ENCODE measurements at regions not wholly inside any gene's neighbourhood (a gene's known extent, or its start where the extent isn't known, plus 50 kb on each side); places are given as distances from the start of the nearest gene placed in this dataset.

DNA sequence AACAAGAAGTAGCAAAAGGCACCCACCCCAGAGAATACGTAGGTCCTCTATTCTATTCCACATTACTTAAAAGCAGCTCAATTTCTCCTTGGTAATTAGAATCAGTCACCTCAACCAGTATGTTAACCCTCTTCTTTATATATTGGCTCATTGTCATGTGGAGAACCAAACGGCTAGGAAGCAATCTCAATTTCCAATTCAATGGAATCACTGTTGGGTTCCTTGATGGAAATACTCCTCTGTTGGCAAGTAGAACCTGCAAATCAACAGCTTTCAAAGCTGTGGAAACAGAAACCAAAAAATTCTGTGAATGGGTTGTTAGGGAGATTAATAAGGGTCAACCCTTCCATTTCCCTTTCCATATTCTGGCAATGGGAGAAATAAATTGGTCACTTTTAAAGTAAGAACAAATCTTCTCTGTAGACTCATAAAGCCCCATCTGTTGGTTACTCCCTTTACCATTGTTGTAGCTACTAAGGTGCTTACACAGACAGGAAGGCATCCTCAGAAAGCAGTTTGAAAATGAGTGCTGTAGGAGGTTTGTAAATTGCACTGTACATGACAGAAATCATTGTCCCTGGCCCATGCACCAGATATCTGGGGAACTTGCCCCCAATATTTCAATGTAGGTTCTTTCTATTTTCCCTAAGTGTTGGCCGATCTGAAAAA lies 138.6 kb upstream of the UFM1 start:
- intact Hi-C loops (cut with DNase I), result no loop called here
- Histone ChIP-seq H3K27ac (ENCODE audit: low read length) (no peak overlapping the region), H3K9me3 (ENCODE audit: control insufficient read depth, low read length) (no peaks in the 10 kb centered on the region), H3K4me3 (ENCODE audit: low read length) (no peak overlapping the region), H3K4me1 (ENCODE audit: control insufficient read depth, insufficient read depth, low read length) (no peaks in the 10 kb centered on the region), H3K27me3 (ENCODE audit: control insufficient read depth, insufficient read depth) (no peaks in the 10 kb centered on the region)
- ATAC-seq (no peak), DNase-seq (no peak)
- WGBS, result 61% methylated on average over 3 of the region's 3 CpGs

DNA sequence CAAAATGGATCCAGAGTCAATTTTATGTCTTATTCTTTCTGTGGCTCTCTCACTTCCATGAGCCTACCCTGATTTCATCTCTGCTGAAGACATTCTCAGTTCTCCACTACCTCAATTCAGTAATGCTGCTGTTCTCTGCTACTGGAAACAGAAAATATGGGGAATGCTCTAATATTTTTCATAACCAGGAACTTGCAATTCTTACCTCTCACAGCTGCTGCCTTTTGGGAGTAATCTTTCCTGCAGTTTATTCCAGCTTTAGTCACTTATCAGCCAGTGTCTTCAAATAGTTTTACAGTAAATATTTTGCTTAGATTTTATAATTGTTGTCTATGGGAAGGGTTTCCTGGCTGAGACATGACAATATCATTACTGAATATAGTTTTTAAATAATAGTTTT lies 145.1 kb upstream of the UFM1 start:
- Histone ChIP-seq H3K9me3 (ENCODE audit: control insufficient read depth, low read length) (no peaks in the 10 kb centered on the region), H3K27me3 (ENCODE audit: control insufficient read depth, insufficient read depth) (no peaks in the 10 kb centered on the region), H3K4me1 (ENCODE audit: control insufficient read depth, insufficient read depth, low read length) (no peaks in the 10 kb centered on the region), H3K4me3 (ENCODE audit: low read length) (no peak overlapping the region), H3K27ac (ENCODE audit: low read length) (no peak overlapping the region)
- intact Hi-C loops (cut with DNase I), result no loop called here
- DNase-seq (no peak), ATAC-seq (no peak)

DNA sequence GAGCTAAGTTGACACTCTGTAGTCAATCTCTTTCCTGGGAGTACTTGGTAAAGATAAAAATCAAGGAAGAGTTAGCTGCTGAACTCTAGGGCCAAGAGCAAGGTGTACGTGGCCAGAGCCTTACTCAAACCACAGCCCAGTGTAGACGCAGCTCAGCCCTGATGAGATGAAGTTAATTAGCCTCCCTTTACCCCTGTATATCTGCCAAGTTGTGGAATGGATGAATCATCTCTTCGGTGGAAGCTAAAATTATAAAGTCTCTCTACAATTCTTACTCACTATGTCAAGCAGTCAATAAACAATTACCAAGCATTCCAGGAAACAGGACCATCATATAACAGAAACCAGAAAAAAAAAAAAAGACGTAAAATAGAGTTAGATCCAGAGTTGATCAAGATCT lies 146.9 kb upstream of the UFM1 start:
- Histone ChIP-seq H3K27me3 (ENCODE audit: control insufficient read depth, insufficient read depth) (no peaks in the 10 kb centered on the region), H3K9me3 (ENCODE audit: control insufficient read depth, low read length) (no peaks in the 10 kb centered on the region), H3K4me3 (ENCODE audit: low read length) (no peak overlapping the region), H3K27ac (ENCODE audit: low read length) (no peak overlapping the region), H3K4me1 (ENCODE audit: control insufficient read depth, insufficient read depth, low read length) (no peaks in the 10 kb centered on the region)
- intact Hi-C loops (cut with DNase I), result no loop called here
- ATAC-seq (no peak), DNase-seq (no peak)
- WGBS, result 67% methylated on average over 4 of the region's 4 CpGs

- ATAC-seq (no peak), DNase-seq (no peak)
- Histone ChIP-seq H3K4me1 (ENCODE audit: control insufficient read depth, insufficient read depth, low read length) (no peaks in the 10 kb centered on the region), H3K27me3 (ENCODE audit: control insufficient read depth, insufficient read depth) (no peaks in the 10 kb centered on the region), H3K4me3 (ENCODE audit: low read length) (no peak overlapping the region), H3K27ac (ENCODE audit: low read length) (no peak overlapping the region), H3K9me3 (ENCODE audit: control insufficient read depth, low read length) (no peaks in the 10 kb centered on the region)
- intact Hi-C loops (cut with DNase I), result no loop called here
- 78% methylated on average over 3 of the region's 3 CpGs for WGBS
Observed at GRCh38 chr13:38191016-38191415, 158.6 kb upstream of the UFM1 start.

- 67% methylated on average over 1 of the region's 1 CpG for WGBS
- ATAC-seq (no peak), DNase-seq (no peak)
- Histone ChIP-seq H3K4me3 (ENCODE audit: low read length) (no peak overlapping the region), H3K27me3 (ENCODE audit: control insufficient read depth, insufficient read depth) (no peaks in the 10 kb centered on the region), H3K9me3 (ENCODE audit: control insufficient read depth, low read length) (no peaks in the 10 kb centered on the region), H3K27ac (ENCODE audit: low read length) (no peak overlapping the region), H3K4me1 (ENCODE audit: control insufficient read depth, insufficient read depth, low read length) (no peaks in the 10 kb centered on the region)
- intact Hi-C loops (cut with DNase I), result no loop called here
Observed at GRCh38 chr13:38180670-38181069, 169.0 kb upstream of the UFM1 start.

- Histone ChIP-seq H3K4me3 (ENCODE audit: low read length) (no peak overlapping the region), H3K4me1 (ENCODE audit: control insufficient read depth, insufficient read depth, low read length) (no peaks in the 10 kb centered on the region), H3K27me3 (ENCODE audit: control insufficient read depth, insufficient read depth) (no peaks in the 10 kb centered on the region), H3K27ac (ENCODE audit: low read length) (no peak overlapping the region), H3K9me3 (ENCODE audit: control insufficient read depth, low read length) (no peaks in the 10 kb centered on the region)
- no peak for ATAC-seq
- no peak for DNase-seq
- 74% methylated on average over 1 of the region's 1 CpG for WGBS
- intact Hi-C loops (cut with DNase I), result no loop called here
Observed at GRCh38 chr13:38180126-38180525, 169.5 kb upstream of the UFM1 start.

GRCh38 chr13:38176664-38177063 lies 173.0 kb upstream of the UFM1 start:
- H3K4me1 ChIP-seq (ENCODE audit: control insufficient read depth, insufficient read depth, low read length), result no peaks in the 10 kb centered on the region

DNA sequence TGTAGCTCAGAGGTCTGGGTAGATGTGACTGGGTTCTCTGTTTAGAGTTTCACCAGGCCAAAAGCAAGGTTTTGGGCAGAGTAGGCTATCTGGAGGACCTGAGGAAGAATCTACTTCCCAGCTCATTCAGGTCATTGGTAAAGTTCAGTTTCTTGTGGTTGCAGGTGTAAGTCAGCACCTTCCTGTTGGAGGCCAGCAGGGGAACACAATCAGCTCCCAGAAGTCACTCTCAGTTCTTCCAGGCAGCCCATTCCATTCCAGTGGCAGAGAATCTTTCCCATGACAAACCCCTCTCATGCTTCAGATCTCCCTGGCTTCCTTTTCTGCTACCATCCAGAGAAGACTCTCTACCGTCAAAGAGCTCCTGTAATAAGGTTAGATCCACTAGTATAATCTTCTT lies 176.2 kb upstream of the UFM1 start:
- H3K27ac ChIP-seq (ENCODE audit: low read length), result no peak overlapping the region
- H3K9me3 ChIP-seq (ENCODE audit: control insufficient read depth, low read length), result no peaks in the 10 kb centered on the region
- WGBS, result 94% methylated on average over 1 of the region's 1 CpG
- ATAC-seq, result no peak
- no peaks in the 10 kb centered on the region for H3K4me1 ChIP-seq (ENCODE audit: control insufficient read depth, insufficient read depth, low read length)
- intact Hi-C loops (cut with DNase I), result no loop called here
- H3K27me3 ChIP-seq (ENCODE audit: control insufficient read depth, insufficient read depth), result no peaks in the 10 kb centered on the region
- H3K4me3 ChIP-seq (ENCODE audit: low read length), result no peak overlapping the region
- DNase-seq, result no peak

More at GRCh38 chr13:38176664-38177063, 173.0 kb upstream of the UFM1 start:
- Histone ChIP-seq H3K27me3 (ENCODE audit: control insufficient read depth, insufficient read depth) (no peaks in the 10 kb centered on the region), H3K9me3 (ENCODE audit: control insufficient read depth, low read length) (no peaks in the 10 kb centered on the region), H3K4me3 (ENCODE audit: low read length) (no peak overlapping the region), H3K27ac (ENCODE audit: low read length) (no peak overlapping the region)
- intact Hi-C loops (cut with DNase I), result no loop called here
- ATAC-seq, result no peak
- no peak for DNase-seq

DNA sequence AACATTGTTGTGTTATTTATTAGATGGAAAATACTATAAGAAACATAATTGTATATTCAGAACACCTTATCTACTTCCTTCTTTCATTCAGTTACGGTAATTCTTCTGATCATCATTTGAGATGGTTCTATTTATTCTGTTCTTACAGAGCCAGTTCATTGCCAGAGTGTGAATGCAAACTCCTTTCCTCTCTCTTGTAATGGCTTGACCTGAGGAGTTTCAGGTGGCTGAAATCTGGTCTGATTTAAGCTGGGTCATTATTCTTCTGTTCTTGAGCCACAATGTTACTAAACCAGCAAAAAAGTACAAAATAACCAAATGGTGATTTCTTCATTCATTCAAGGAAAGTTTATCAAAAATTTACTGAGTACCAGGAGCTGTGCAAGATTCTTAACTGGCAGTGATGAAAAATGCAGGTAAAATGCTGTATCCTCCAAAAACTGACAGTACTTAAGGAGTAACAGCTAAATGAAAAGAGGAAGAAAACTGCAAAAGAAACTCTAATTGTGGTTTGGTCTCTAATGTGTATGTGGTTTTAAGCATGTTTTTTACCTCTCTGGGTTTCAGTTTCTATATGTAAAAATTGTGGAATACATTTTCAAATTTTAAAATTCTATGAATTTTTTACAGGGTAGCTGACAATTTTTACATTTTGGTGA lies 182.4 kb upstream of the UFM1 start:
- whole genome bisulfite sequencing, result 69% methylated on average over 1 of the region's 1 CpG
- ATAC-seq, result no peak
- Histone ChIP-seq H3K4me1 (ENCODE audit: control insufficient read depth, insufficient read depth, low read length) (no peaks in the 10 kb centered on the region), H3K9me3 (ENCODE audit: control insufficient read depth, low read length) (no peaks in the 10 kb centered on the region), H3K27ac (ENCODE audit: low read length) (no peak overlapping the region), H3K27me3 (ENCODE audit: control insufficient read depth, insufficient read depth) (no peaks in the 10 kb centered on the region), H3K4me3 (ENCODE audit: low read length) (no peak overlapping the region)
- DNase-seq, result no peak
- intact Hi-C loops (cut with DNase I), result no loop called here

- intact Hi-C loops (cut with DNase I), result no loop called here
- Histone ChIP-seq H3K4me1 (ENCODE audit: control insufficient read depth, insufficient read depth, low read length) (no peaks in the 10 kb centered on the region), H3K27ac (ENCODE audit: low read length) (no peak overlapping the region), H3K9me3 (ENCODE audit: control insufficient read depth, low read length) (no peaks in the 10 kb centered on the region), H3K27me3 (ENCODE audit: control insufficient read depth, insufficient read depth) (no peaks in the 10 kb centered on the region), H3K4me3 (ENCODE audit: low read length) (no peak overlapping the region)
- no peak for DNase-seq
- 75% methylated on average over 2 of the region's 2 CpGs for WGBS
- ATAC-seq, result no peak
Observed at GRCh38 chr13:38166116-38166515, 183.5 kb upstream of the UFM1 start.

GRCh38 chr13:38160131-38160530 lies 189.5 kb upstream of the UFM1 start:
- H3K9me3 ChIP-seq (ENCODE audit: control insufficient read depth, low read length), result no peaks in the 10 kb centered on the region
- H3K27ac ChIP-seq (ENCODE audit: low read length), result no peak overlapping the region
- DNase-seq, result no peak
- H3K4me1 ChIP-seq (ENCODE audit: control insufficient read depth, insufficient read depth, low read length), result no peaks in the 10 kb centered on the region
- no peaks in the 10 kb centered on the region for H3K27me3 ChIP-seq (ENCODE audit: control insufficient read depth, insufficient read depth)
- no peak overlapping the region for H3K4me3 ChIP-seq (ENCODE audit: low read length)
- WGBS, result 83% methylated on average over 3 of the region's 3 CpGs
- intact Hi-C loops (cut with DNase I), result no loop called here
- ATAC-seq, result no peak

GRCh38 chr13:38159710-38160109 lies 189.9 kb upstream of the UFM1 start:
- ATAC-seq (no peak), DNase-seq (no peak)
- intact Hi-C loops (cut with DNase I), result no loop called here
- Histone ChIP-seq H3K4me1 (ENCODE audit: control insufficient read depth, insufficient read depth, low read length) (no peaks in the 10 kb centered on the region), H3K27ac (ENCODE audit: low read length) (no peak overlapping the region), H3K27me3 (ENCODE audit: control insufficient read depth, insufficient read depth) (no peaks in the 10 kb centered on the region), H3K9me3 (ENCODE audit: control insufficient read depth, low read length) (no peaks in the 10 kb centered on the region), H3K4me3 (ENCODE audit: low read length) (no peak overlapping the region)
- WGBS, result 96% methylated on average over 1 of the region's 1 CpG
